Endothelial cell of umbilical vein (primary cell): ENCODE measurements at regions not wholly inside any gene's neighbourhood (a gene's known extent, or its start where the extent isn't known, plus 50 kb on each side); places are given as distances from the start of the nearest gene placed in this dataset.

ENCODE experiments used
- BruUV-seq: library from RNA; stranded (reverse); fragments of 400-500 nt; replicated peaks from 2 replicates; lab custom pipeline; 2021; lab: Mats Ljungman, UMichigan
- CTCF ChIA-PET: fragments of 300-600, 350-600 bp; sonication (Branson Sonifier 250); formaldehyde crosslinking; loops from one replicate; lab custom pipeline; 2021; ENCODE audit warnings: antibody characterized with exemption, inconsistent platforms; lab: Charles Lee
- POLR2A ChIA-PET: fragments of 300-600, 350-600 bp; sonication (Branson Sonifier 250); formaldehyde crosslinking; loops from one replicate; lab custom pipeline; 2021; ENCODE audit warnings: antibody characterized with exemption, inconsistent platforms; lab: Charles Lee
- DNase-seq: peaks from one replicate; pipeline ENCODE4 v3.0.0-alpha.2; 2011; ENCODE audit warnings: low read depth, low spot score
- FAIRE-seq: peaks from 2 replicates; lab custom pipeline; 2011; peaks lifted over from hg19 to GRCh38; lab: Jason Lieb, UNC
- H2AFZ ChIP-seq: 2 replicates; pipeline ENCODE4 v1.6.0; 2012; ENCODE audit warnings: low read depth, low read length, control low read depth, inconsistent platforms
- H3K27ac ChIP-seq: 2 replicates; pipeline ENCODE4 v1.5.1; 2011; ENCODE audit warnings: low read depth, mild to moderate bottlenecking, control low read depth, low read length, moderate library complexity; ENCODE audit not compliant: insufficient read depth
- H3K27me3 ChIP-seq, 2 experiments: 2 replicates each; pipeline versions ENCODE4 v1.6.0 to v1.6.1; 2011; ENCODE audit warnings: low read length in 2 of 2, mixed read lengths in 1 of 2; ENCODE audit not compliant: control insufficient read depth in 2 of 2, insufficient read depth in 2 of 2
- H3K36me3 ChIP-seq, 2 experiments: 2 replicates in 1 of 2; 3 replicates in 1 of 2; pipeline ENCODE4 v1.5.1; 2011; ENCODE audit warnings: low read length in 2 of 2, mild to moderate bottlenecking in 1 of 2, moderate library complexity in 1 of 2; ENCODE audit not compliant: control insufficient read depth in 2 of 2, insufficient read depth in 2 of 2; ENCODE audit errors: extremely low read depth in 1 of 2
- H3K4me1 ChIP-seq: 3 replicates; pipeline ENCODE4 v1.5.1; 2011; ENCODE audit warnings: mild to moderate bottlenecking, low read length; ENCODE audit not compliant: control insufficient read depth, insufficient read depth; ENCODE audit errors: extremely low read depth
- H3K4me2 ChIP-seq: 2 replicates; pipeline ENCODE4 v1.6.1; 2011; ENCODE audit warnings: low read length, control low read depth, mixed read lengths; ENCODE audit not compliant: insufficient read depth
- H3K4me3 ChIP-seq, 3 experiments: fragments of 200-600 bp in 1 of 3; sonication (generic), shearing (Covaris generic) in 1 of 3; replicated peaks in 1 of 3; 2 replicates each; pipeline ENCODE4 v1.5.1; 2011 to 2016; ENCODE audit warnings: control low read depth in 3 of 3, low read length in 3 of 3, mild to moderate bottlenecking in 2 of 3, inconsistent platforms in 1 of 3, low read depth in 1 of 3, moderate library complexity in 1 of 3; ENCODE audit not compliant: insufficient read depth in 1 of 3
- H3K79me2 ChIP-seq: 2 replicates; pipeline ENCODE4 v1.6.0; 2012; ENCODE audit warnings: low read length, inconsistent platforms; ENCODE audit not compliant: control insufficient read depth, insufficient read depth
- H3K9ac ChIP-seq: replicated peaks from 2 replicates; pipeline ENCODE3; 2011; ENCODE audit warnings: low read length, control low read depth; ENCODE audit not compliant: insufficient read depth; ENCODE audit errors: extremely low read depth
- H3K9me1 ChIP-seq: replicated peaks from 3 replicates; pipeline ENCODE4 v1.6.0; 2011; ENCODE audit warnings: mild to moderate bottlenecking, low read length; ENCODE audit not compliant: control insufficient read depth, insufficient read depth; ENCODE audit errors: extremely low read depth
- H3K9me3 ChIP-seq: replicated peaks from 2 replicates; pipeline ENCODE4 v1.5.1; 2012; ENCODE audit warnings: low read length, inconsistent platforms; ENCODE audit not compliant: control insufficient read depth, insufficient read depth
- H4K20me1 ChIP-seq: replicated peaks from 2 replicates; pipeline ENCODE3; 2011; ENCODE audit warnings: mild to moderate bottlenecking, low read length; ENCODE audit not compliant: control insufficient read depth, insufficient read depth; ENCODE audit errors: extremely low read depth
- EZH2 ChIP-seq: IDR thresholded peaks from 2 replicates; pipeline ENCODE4 v1.6.1; 2012; ENCODE audit warnings: borderline replicate concordance, low read depth, mild to moderate bottlenecking, moderate library complexity, low read length, inconsistent platforms; ENCODE audit not compliant: severe bottlenecking
- FOS ChIP-seq: IDR thresholded peaks from 2 replicates; pipeline ENCODE4 v1.6.1; 2011; ENCODE audit warnings: mild to moderate bottlenecking, low read length, moderate library complexity, borderline replicate concordance; ENCODE audit not compliant: insufficient read depth
- GATA2 ChIP-seq: IDR thresholded peaks from 2 replicates; pipeline ENCODE4 v1.7.0; 2011; ENCODE audit warnings: low read depth, mild to moderate bottlenecking, moderate library complexity, mixed read lengths, low read length; ENCODE audit not compliant: insufficient read length, insufficient read depth
- JUN ChIP-seq: IDR thresholded peaks from 2 replicates; pipeline ENCODE4 v1.6.1; 2011; ENCODE audit warnings: borderline replicate concordance, low read depth; ENCODE audit not compliant: insufficient read length, insufficient read depth
- MYC ChIP-seq: IDR thresholded peaks from one replicate; pipeline ENCODE4 v1.6.1; 2011; ENCODE audit warnings: mild to moderate bottlenecking, low read depth, low read length
- POLR2A ChIP-seq: IDR thresholded peaks from 2 replicates; pipeline ENCODE4 v1.6.1; 2012; ENCODE audit warnings: low read depth, mild to moderate bottlenecking, control low read depth, low read length
- POLR2AphosphoS5 ChIP-seq: IDR thresholded peaks from 2 replicates; pipeline ENCODE4 v1.6.1; 2012; ENCODE audit warnings: low read depth, mild to moderate bottlenecking, control low read depth, low read length, moderate library complexity; ENCODE audit not compliant: insufficient read depth
- dilution Hi-C: fragments of 300-500 bp; cut with MboI; formaldehyde crosslinking; loops from one replicate; pipeline ENCODE4 v1.15.0; 2019; ENCODE audit warnings: low sequenced_read_pairs; ENCODE audit not compliant: extremely low pct_ligation_motif_present
- intact Hi-C: fragments of 100-400 bp; cut with micrococcal nuclease; formaldehyde crosslinking; loops from one replicate; pipeline ENCODE4 v1.10.0; 2022
- TF ChIP-seq, protein P1 (sequence below), 2 donors: IDR thresholded peaks; 1 replicate in 1 of 2; 2 replicates in 1 of 2; pipeline ENCODE4 v1.5.1; 2011; ENCODE audit warnings: low read length in 2 of 2, mild to moderate bottlenecking in 2 of 2, moderate library complexity in 2 of 2, control low read depth in 1 of 2, inconsistent platforms in 1 of 2, low read depth in 1 of 2; ENCODE audit not compliant: insufficient read depth in 1 of 2; ENCODE audit errors: extremely low read depth in 1 of 2
- TF ChIP-seq, protein P2 (sequence below): IDR thresholded peaks from 2 replicates; pipeline ENCODE4 v1.6.1; 2011; ENCODE audit not compliant: insufficient read depth, insufficient read length

DNA sequence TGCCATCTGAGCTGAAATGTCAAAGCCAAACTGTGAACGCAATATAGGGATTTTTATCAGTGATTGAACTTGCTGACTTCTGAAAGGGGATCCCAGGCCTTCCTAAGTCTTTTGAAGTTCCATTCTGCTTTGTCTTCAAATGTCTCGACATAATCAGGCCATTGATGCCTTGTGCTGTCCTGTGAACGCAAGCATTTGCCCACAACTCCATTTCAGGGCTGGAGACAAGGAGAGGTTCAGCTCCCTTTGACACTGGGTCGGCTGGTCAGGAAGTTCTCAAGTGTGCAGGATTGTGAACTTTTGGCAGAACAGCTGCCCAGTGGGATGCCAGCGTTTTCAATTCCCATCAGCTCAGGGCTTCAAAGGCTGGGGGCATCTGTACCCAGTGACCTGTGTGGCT is 345.3 kb downstream of the NUAK1 start:
- TF ChIP-seq, protein P1, sequence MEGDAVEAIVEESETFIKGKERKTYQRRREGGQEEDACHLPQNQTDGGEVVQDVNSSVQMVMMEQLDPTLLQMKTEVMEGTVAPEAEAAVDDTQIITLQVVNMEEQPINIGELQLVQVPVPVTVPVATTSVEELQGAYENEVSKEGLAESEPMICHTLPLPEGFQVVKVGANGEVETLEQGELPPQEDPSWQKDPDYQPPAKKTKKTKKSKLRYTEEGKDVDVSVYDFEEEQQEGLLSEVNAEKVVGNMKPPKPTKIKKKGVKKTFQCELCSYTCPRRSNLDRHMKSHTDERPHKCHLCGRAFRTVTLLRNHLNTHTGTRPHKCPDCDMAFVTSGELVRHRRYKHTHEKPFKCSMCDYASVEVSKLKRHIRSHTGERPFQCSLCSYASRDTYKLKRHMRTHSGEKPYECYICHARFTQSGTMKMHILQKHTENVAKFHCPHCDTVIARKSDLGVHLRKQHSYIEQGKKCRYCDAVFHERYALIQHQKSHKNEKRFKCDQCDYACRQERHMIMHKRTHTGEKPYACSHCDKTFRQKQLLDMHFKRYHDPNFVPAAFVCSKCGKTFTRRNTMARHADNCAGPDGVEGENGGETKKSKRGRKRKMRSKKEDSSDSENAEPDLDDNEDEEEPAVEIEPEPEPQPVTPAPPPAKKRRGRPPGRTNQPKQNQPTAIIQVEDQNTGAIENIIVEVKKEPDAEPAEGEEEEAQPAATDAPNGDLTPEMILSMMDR (IDR thresholded peaks at IDR 0.05; ENCODE audit: extremely low read depth in 1 of 2, insufficient read depth in 1 of 2, low read depth in 1 of 2, low read length in 2 of 2) = no peak
- no peak for TF ChIP-seq JUN
- no peak for TF ChIP-seq FOS
- TF ChIP-seq GATA2 = no peak
- no peak for TF ChIP-seq MYC
- TF ChIP-seq, protein P2, sequence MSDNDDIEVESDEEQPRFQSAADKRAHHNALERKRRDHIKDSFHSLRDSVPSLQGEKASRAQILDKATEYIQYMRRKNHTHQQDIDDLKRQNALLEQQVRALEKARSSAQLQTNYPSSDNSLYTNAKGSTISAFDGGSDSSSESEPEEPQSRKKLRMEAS = no peak
- TF ChIP-seq POLR2AphosphoS5 = no peak
- no peak for TF ChIP-seq EZH2
- no peak for TF ChIP-seq POLR2A
- Histone ChIP-seq H3K36me3 (no peaks in the 10 kb centered on the region), H2AFZ (no peak overlapping the region), H3K9me3 (no peaks in the 10 kb centered on the region), H3K27me3 (peaks cover 12% of the 10 kb centered on the region in 2 experiments), H3K9me1 (no peaks in the 10 kb centered on the region), H3K4me3 (no peak overlapping the region), H3K27ac (no peak overlapping the region), H3K4me1 (no peaks in the 10 kb centered on the region), H3K9ac (no peak overlapping the region), H3K79me2 (no peaks in the 10 kb centered on the region), H4K20me1 (no peaks in the 10 kb centered on the region), H3K4me2 (no peak overlapping the region)
- BruUV-seq = no TSS peak
- POLR2A ChIA-PET = no interaction called here
- dilution Hi-C loops (no loop called here), intact Hi-C loops (no loop called here)
- no peak for DNase-seq
- FAIRE-seq = no peak
- CTCF ChIA-PET = interaction anchor here (0.6 kb wide), 1 partner anchor 87 kb away, joined by 3 read pairs; no protein-coding TSS in a partner anchor
